WTC11 (cell line): ENCODE measurements at regions not wholly inside any gene's neighbourhood (a gene's known extent, or its start where the extent isn't known, plus 50 kb on each side); places are given as distances from the start of the nearest gene placed in this dataset.

Experiments used
- ATAC-seq: fragments of 200-7000 bp; cut with Tn5 transposase; 2 replicates; pipeline ENCODE4 v1.10.0; 2021; ENCODE audit warnings: mild to moderate bottlenecking, moderate library complexity
- CTCF ChIA-PET: fragments of 300-600 bp; sonication (Branson Sonifier 250); formaldehyde crosslinking; loops from one replicate; lab custom pipeline; 2021; ENCODE audit warnings: antibody characterized with exemption; lab: Charles Lee
- POLR2A ChIA-PET: fragments of 350-600 bp; sonication (Branson Sonifier 250); formaldehyde crosslinking; loops from one replicate; lab custom pipeline; 2021; ENCODE audit warnings: antibody characterized with exemption; lab: Charles Lee
- DNase-seq: peaks from one replicate; pipeline ENCODE4 v3.0.0; 2021; ENCODE audit warnings: low spot score
- H3K27ac Mint-ChIP-seq: 2 replicates; pipeline ENCODE4 v1.8.0; 2021; ENCODE audit warnings: mixed read lengths
- H3K27me3 Mint-ChIP-seq: 2 replicates; pipeline ENCODE4 v1.8.0; 2021; ENCODE audit warnings: low read depth, mild to moderate bottlenecking, moderate library complexity, mixed read lengths
- H3K36me3 Mint-ChIP-seq: 2 replicates; pipeline ENCODE4 v1.8.0; 2021; ENCODE audit warnings: mixed read lengths
- H3K4me1 Mint-ChIP-seq: 2 replicates; pipeline ENCODE4 v1.8.0; 2022; ENCODE audit warnings: mixed read lengths
- H3K4me3 Mint-ChIP-seq: 2 replicates; pipeline ENCODE4 v1.8.0; 2021; ENCODE audit warnings: mild to moderate bottlenecking, moderate library complexity, mixed read lengths
- H3K9me3 Mint-ChIP-seq: 2 replicates; pipeline ENCODE4 v1.8.0; 2021; ENCODE audit warnings: mixed read lengths
- CREB1 ChIP-seq: sonication (generic); formaldehyde crosslinking; IDR thresholded peaks from 2 replicates; pipeline ENCODE4 v1.8.0; 2023; ENCODE audit warnings: mild to moderate bottlenecking, missing genetic modification reagents
- CTCF ChIP-seq: fragments of 200-600 bp; IDR thresholded peaks from 2 replicates; pipeline ENCODE4 v1.8.0; 2022; ENCODE audit warnings: antibody characterized with exemption
- ERG ChIP-seq: fragments of 250-450 bp; sonication (Bioruptor Pico); IDR thresholded peaks from 2 replicates; pipeline ENCODE4 v1.8.0; 2021; ENCODE audit warnings: mild to moderate bottlenecking
- ETV6 ChIP-seq: sonication (generic); formaldehyde crosslinking; IDR thresholded peaks from 2 replicates; pipeline ENCODE4 v1.8.1; 2022; ENCODE audit warnings: mild to moderate bottlenecking, missing genetic modification reagents
- FOXP4 ChIP-seq: sonication (generic); formaldehyde crosslinking; IDR thresholded peaks from 2 replicates; pipeline ENCODE4 v1.8.0; 2022; ENCODE audit warnings: mild to moderate bottlenecking, missing genetic modification reagents
- HMGA2 ChIP-seq: fragments of 250-450 bp; sonication (Bioruptor Pico); IDR thresholded peaks from 2 replicates; pipeline ENCODE4 v1.4.0; 2021; ENCODE audit warnings: mild to moderate bottlenecking, moderate library complexity
- MAX ChIP-seq: sonication (generic); formaldehyde crosslinking; IDR thresholded peaks from 2 replicates; pipeline ENCODE4 v1.8.0; 2022; ENCODE audit warnings: mild to moderate bottlenecking, missing genetic modification reagents
- PRDM15 ChIP-seq: sonication (generic); formaldehyde crosslinking; IDR thresholded peaks from 2 replicates; pipeline ENCODE4 v1.8.0; 2022; ENCODE audit warnings: missing genetic modification reagents
- PREB ChIP-seq: sonication (generic); formaldehyde crosslinking; IDR thresholded peaks from 2 replicates; pipeline ENCODE4 v1.8.1; 2022; ENCODE audit warnings: mild to moderate bottlenecking, missing genetic modification reagents, moderate library complexity, borderline replicate concordance
- SMAD4 ChIP-seq: sonication (generic); formaldehyde crosslinking; IDR thresholded peaks from 2 replicates; pipeline ENCODE4 v1.8.0; 2022; ENCODE audit warnings: mild to moderate bottlenecking, missing genetic modification reagents
- STAT6 ChIP-seq: sonication (generic); formaldehyde crosslinking; conservative IDR thresholded peaks from 2 replicates; pipeline ENCODE4 v1.8.1; 2023; ENCODE audit warnings: mild to moderate bottlenecking, low read depth, missing genetic modification reagents, moderate library complexity
- TP53 ChIP-seq: sonication (generic); formaldehyde crosslinking; IDR thresholded peaks from 2 replicates; pipeline ENCODE4 v1.8.1; 2023; ENCODE audit warnings: mild to moderate bottlenecking, missing genetic modification reagents
- USF2 ChIP-seq: sonication (generic); formaldehyde crosslinking; IDR thresholded peaks from 2 replicates; pipeline ENCODE4 v1.8.1; 2023; ENCODE audit warnings: mild to moderate bottlenecking, missing genetic modification reagents, moderate library complexity

GRCh38 chr20:34190262-34190661 is 51.0 kb upstream of the ASIP start (continued):
- TF ChIP-seq USF2 (no peak), ERG (CRISPR knock-in tag) (no peak), TP53 (no peak), PREB (CRISPR knock-in tag) (no peak)
- TF ChIP-seq, all 79 proteins: peak for 0

- Mint-ChIP-seq H3K4me1 (peaks cover 22% of the 10 kb centered on the region), H3K36me3 (no peaks in the 10 kb centered on the region), H3K27ac (no peak overlapping the region), H3K9me3 (no peaks in the 10 kb centered on the region), H3K4me3 (no peak overlapping the region), H3K27me3 (no peaks in the 10 kb centered on the region)
- TF ChIP-seq CREB1 (CRISPR knock-in tag) (no peak), ERG (CRISPR knock-in tag) (no peak), ETV6 (CRISPR knock-in tag) (no peak), SMAD4 (no peak), STAT6 (CRISPR knock-in tag) (no peak), HMGA2 (CRISPR knock-in tag) (no peak), PRDM15 (peak; percentile 90), CTCF (peak; percentile 49; the same call in 1 of the 2 replicates), FOXP4 (CRISPR knock-in tag) (no peak), MAX (CRISPR knock-in tag) (peak; percentile 47; the same call in 1 of the 2 replicates)
- peak; percentile 99 for ATAC-seq
- CTCF ChIA-PET = interaction anchor here (0.6 to 3.1 kb wide), 57 partner anchors 9 to 807 kb away, joined by 3 to 56 read pairs (median 5); partner anchors contain the start of genes AHCY, ASIP, DYNLRB1 and EIF2S2
- POLR2A ChIA-PET = interaction anchor here (0.6 to 1.2 kb wide), 2 partner anchors 85 to 166 kb away, joined by 3 to 6 read pairs; no protein-coding TSS in a partner anchor
- DNase-seq = peak; percentile 82
Measured at GRCh38 chr20:34190679-34191090, 50.5 kb upstream of the ASIP start.
